COLO668 (cell line): ENCODE measurements at regions not wholly inside any gene's neighbourhood (a gene's known extent, or its start where the extent isn't known, plus 50 kb on each side); places are given as distances from the start of the nearest gene placed in this dataset.
"Not testable (repeated sequence)": the region's sequence is repeated elsewhere in the genome, so short reads cannot be mapped to it uniquely, and the experiment has no call there.

ENCODE experiments used
- DNase-seq: peaks from one replicate; lab custom pipeline; 2025; ENCODE audit not compliant: unreplicated experiment; lab: John Stamatoyannopoulos, UW

DNA sequence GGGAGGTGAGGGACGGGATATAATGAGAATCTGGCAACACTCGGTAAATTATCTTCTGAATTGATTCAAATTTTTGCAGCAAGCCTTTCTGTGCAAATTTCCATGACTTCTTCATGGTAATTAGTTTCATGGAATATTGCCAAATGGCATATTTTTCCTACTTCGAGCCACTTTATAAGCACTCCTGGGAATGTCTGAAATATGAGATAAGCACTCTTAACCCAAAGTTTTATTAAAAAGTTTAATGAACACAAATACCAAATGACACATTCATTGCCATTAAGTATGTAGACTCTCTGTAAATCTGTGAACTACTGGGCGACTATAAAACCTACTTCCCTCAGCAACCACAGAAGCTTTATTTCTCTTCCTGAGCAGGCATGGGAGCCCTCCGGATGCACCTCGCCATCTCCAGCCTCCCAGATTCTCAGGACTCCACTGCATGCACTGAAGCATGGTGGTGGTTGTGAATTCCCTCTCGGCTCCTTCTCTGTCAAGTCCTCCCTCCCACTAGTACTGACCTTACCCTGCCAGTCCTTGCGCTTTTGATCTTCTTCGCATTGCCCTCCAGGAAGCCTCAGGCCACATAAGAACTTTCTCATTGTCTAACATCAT lies 154.4 kb upstream of the RPL34 start:
- no peak for DNase-seq

DNA sequence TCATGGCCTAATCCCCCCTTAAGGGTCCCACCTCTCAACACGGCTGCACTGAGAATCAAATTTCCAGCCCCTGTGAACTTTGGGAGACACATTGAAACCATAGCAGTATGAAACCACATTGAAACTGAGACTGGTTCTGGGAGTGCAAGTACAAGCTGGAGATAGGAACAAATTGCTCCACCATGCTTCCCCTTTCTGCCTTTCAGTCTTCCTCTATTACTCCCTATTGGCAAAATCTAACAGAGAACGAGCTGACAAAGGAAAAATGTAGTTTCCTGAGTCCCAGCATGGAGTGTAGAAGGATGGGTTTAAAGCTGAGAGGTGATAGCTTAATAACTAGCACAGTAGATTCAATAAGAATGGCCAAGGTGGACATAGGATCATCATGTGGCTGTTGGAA lies 161.7 kb upstream of the RPL34 start:
- DNase-seq: no peak

DNA sequence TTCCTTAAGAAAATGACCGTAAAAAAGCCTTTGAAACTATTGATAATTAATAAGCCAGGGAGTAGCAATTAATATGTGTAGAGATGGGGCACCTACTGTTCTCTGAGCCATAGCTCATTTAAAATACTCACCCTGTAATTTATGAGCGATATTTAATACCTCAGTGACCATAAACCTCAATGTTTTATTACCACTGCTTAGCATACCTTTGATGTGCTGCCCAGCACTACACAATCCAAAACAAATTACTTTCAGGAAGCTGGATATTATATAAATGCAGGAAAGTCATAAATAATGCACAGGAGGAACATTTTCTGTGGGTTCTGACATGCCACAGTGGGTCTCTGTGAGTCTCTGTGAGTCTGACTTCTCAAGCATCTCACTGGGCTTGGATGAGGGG lies 166.1 kb upstream of the RPL34 start:
- no peak for DNase-seq

DNA sequence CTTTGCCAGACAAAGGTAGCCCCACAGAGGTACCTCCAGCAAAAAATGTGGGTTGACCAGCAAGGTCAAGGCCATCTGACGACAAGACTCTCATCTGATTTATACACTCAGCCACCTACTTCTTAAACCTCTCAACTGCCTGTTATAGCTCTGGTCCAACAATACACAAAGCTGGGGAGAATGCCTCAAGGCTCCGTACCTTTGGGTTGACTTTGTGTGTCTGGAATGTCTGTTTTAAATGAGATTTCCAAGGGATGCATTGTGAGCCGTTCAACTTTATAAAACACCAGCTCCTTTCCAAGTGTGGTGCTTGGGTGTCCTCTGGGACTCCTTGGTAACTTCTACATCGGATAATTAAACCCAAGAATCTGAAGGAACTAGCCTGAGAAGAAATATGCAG lies 167.0 kb upstream of the RPL34 start:
- DNase-seq: no peak

DNA sequence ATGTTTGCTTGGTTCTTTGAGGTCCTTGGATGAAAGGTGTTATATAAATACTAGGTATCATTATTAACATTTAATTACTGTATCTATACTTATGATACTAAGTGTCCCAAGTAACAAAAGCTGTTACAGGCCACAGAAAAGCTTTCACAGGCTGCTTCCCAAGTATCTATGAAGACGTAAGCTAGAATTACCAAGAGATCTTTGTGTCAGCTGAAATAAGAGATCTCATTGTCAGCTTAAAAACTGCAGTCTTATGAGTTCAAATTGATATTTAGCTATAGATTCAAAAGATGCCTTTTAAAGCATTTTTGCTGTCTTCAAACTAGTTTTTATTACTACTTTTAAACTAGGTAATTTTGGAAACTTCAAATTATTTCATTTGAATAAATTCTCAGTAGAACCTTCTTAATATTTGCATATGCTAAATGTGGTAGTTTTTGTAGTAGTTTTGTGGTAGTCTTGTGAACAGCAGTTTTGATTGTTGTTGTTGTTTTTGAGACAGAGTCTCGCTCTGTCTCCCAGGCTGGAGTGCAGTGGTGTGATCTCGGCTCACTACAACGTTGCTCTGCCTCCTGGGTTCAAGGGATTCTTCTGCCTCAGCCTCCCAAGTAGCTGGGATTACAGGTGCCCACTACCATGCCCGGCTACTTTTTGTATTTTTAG lies 170.0 kb upstream of the RPL34 start:
- DNase-seq: no peak

DNA sequence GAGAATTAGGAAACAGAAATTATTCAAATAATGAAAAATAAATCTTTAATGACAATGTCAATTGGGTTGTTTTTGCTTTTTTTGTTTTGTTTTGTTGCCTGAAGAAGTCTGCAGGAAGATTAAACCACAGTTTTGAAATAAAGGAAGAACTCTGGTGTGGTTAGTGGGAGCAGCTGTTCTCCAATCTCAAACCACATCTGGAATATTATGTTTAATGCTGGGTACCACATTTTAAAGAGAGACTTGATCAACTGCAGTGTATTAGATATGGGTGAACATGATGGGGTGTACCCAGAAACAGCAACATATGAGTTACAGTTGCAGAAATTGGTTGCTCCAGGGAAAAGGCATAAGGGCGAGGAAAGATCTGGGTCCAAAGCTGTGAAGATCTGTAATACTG lies 171.2 kb upstream of the RPL34 start:
- no peak for DNase-seq

DNA sequence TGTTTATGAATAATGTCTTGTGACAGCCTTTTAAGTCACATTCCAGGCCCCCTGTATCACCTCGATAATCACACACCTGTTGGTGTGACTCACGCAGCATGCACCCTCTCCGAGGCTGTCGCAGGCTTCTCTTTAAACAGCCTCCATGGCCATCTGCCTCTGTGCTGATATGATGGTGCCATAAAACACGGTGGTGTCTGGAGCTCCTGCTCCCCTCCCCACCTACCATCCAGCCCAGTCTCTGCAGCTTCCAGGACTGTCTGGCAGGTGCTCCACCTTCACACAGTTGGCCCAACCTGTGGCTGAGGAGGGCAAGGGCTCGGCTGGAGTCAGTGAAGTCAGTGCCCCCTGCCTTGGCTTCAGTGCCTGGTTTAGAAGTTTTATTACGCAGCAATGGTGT lies 173.8 kb upstream of the RPL34 start:
- peak; percentile 6 for DNase-seq

DNA sequence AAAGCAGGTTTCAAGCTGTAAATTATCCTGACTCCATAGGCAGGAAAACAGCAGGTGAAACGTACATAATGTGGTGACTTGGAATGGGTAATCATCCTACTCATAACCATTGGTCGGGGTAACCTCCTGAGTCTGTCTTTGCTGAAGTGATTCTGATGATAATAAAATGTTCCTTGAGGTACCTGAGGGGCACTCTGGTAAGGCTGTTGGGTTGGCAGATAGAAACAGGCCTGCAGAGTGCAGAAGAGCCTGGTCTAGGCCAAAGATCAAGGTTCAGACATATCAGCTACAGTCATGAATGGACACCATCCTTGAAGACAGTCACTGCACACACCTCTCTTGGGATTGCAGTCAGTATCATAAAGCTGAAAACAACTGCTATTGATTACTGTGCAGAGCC lies 174.7 kb upstream of the RPL34 start:
- DNase-seq: no peak

DNA sequence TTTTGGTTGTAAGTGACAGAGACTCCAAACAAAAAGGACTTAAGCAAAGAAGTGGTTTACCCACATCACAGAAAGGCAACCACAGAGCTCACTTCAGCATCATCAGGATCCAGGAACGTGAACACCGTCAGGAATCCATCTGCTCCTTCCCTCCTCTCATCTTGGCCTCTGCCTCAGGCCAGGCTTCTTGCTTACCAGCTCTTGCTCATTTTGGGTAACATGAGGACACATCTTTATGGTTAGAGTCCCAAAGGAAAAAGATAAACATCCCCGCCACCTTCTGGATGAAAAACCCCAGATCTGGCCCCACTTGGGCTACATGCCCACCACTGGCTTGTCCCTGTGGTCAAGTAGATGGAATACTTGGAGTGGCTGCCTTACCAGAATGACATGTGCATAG lies 176.8 kb upstream of the RPL34 start:
- DNase-seq: no peak

DNA sequence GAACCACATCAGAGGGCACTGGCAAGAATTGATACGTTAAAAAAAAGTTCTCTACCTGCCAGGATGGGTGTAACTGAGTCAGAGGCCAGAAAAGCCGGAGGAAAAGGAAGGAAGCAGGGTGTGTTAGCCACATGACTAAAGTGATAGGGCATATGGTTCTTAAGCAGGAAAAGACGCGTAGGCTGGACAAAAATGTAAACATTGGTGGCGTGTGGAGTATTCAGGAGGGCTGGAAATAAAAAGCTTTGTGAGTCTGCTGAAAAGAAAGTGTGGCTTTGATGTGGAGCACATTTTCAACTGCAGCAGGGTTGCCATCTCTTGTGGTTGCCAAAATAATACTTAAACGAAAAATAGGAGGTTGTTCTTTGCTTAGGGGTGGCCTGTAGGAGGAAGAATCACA lies 186.5 kb upstream of the RPL34 start:
- no peak for DNase-seq

DNA sequence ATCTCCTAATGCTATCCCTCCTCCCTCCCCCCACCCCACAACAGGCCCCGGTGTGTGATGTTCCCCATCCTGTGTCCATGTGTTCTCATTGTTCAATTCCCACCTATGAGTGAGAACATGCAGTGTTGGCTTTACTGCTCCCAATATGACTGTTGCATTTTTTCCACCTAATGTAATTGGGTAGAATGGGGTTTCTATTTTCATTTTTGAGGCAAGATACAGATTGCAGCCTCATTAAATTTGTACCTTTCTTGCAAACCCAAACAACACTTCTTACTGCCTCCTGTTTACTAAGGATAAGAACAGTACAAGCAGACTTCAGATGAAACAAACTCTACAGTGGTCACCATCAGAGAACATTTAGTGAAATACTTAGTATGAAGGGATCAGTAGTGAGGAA lies 187.0 kb upstream of the RPL34 start:
- DNase-seq: not testable (repeated sequence)

DNA sequence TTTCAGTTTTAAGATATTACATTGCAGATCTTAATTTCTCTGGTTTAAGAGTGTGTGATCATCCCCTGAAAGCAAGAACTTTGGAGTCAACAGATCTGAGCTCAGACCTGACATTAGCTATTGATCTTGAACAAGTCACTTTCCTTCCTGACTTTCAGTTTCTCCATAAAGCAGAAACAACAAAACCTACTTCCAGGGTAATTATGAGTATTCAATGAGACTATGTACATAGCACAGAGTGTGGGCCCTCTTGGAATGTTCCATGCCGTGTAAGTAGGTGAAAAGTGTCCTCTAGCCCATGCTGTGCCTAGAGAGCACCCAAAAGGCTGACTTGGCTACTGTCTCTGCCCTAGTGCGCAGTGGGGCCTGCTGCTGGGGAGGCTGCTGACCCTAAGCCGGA lies 188.0 kb upstream of the RPL34 start:
- DNase-seq: no peak

DNA sequence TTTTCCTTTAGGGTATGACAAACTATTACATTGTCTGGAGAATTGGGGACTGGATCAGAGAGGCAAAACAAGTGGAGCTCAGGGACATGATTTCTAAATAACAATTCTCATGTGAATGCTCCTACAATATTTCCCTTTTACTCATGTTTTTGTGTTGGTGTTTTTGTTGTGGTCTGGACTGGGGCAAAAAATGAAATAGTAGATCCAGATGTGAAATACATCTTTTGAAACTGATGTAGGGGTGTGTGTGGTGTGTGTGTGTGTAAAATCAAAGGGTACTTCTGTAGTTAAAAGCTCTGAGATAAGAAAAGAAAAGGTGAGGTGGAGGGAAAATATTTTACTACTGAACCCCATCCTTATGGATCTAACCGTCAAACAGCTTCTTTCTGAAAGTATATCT lies 188.4 kb upstream of the RPL34 start:
- no peak for DNase-seq

DNA sequence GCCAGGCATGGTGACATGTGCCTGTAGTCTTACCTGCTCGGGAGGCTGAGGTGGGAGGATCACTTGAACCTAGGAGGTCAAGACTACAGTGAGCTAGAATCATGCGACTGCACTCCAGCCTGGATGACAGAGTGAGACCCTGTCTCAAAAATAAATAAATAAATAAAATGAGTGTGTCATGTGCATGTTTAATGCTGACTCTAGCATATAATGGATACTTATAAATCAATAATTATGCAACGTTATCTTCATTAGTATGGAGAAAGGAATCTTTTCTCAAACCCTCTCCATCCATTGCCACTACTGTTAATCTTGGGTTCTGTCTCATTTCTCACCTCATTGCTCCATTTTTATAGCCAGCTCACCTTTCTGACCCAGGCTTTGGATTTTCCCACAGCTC lies 189.5 kb upstream of the RPL34 start:
- no peak for DNase-seq

DNA sequence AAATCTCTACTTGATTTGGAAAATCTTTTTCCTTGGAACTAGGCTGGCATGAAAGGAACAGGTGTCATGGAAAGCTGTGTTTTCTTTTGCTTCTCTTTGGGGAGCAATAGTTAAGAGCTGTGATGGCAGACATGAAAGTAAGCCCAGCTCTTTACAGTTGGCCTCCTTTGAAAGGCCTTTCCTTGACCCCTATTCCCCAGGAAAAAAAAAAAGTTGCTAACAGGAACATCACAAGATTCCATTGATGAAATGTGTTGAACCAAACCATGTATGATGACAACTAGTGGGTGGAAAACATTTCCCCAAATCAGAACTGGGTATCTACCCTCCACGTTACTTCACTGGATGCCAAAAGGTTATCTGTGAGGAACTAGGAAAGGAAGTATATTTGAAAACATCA lies 190.7 kb upstream of the RPL34 start:
- DNase-seq: no peak

DNA sequence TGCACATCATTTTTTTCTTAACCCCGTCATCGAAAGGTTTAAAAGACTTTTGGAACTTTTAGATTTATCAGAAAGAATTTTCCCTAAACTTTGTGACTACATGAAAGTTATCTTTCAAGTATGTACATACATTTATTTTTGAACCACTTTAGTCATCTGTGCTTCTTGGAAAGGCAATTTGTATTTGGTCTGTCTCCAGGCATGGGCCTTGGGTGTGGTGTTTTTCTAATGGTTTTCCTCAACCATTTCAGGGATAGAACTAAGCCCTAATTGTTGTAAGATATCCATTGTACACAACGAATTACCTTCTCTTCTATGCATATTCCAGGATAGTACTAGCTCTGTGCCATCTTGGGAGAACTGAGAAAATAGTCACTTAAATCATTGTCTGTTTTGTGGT lies 191.5 kb upstream of the RPL34 start:
- no peak for DNase-seq

DNA sequence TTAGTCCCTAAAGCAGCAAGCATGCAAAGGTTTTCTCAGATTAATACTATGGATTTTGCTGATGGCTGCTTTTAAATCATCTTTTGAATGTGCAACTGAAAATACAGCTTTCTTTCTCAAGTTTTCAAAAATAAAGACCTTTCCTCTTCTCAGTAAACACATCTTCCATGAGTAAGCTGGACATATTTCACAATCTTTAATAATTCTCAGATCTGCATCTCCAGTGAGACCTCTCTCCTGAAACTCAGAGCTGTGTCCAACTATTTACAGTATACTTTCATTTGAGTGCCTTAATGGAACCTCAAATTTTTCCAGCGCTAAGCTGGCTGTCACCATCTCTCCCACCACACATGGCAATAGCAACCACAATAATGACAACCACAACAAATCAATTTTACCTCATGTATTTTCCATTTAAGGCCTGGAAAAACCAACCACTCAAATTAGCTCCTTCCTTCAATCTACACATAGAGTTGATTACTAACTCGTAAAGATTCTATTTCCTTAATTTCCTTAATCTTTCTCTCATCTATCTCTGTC lies 192.4 kb upstream of the RPL34 start:
- no peak for DNase-seq

DNA sequence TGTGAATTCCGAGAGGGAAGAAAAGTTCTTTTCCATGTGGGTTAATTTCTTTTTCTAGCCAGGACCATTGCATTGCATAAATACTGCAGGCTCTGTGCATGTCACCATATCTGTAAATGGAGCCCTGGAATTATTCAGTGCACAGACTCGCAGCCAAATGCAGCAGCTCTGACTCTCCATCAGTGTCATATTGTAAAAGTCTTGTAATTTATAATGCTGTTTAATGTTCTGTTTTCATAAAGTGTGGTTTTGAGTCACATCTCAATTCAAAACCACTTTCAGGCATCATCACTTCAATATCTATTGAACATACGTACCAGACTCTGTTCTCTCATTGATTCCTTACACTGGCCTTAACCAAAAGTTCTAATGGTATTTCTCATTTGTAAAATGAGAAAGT lies 193.9 kb upstream of the RPL34 start:
- DNase-seq: no peak

DNA sequence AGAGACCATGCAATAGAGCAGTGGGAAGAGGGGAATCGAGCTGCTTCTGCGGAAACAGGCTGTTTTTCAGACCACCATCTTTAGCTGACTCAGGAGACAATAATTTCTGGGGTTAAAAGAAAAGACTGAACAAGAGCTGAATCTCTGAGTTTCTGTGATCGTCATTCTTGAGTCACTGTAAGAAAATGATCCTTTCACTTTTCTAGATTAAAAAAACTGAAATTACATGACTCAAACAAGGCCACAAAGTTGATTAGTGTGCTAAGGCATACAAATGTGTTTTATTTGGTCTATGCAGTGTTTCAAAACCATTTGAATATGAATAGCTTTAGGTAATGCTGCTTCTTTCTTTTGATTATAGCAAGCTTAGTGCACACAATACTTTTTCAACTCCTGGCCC lies 194.4 kb upstream of the RPL34 start:
- DNase-seq: no peak

DNA sequence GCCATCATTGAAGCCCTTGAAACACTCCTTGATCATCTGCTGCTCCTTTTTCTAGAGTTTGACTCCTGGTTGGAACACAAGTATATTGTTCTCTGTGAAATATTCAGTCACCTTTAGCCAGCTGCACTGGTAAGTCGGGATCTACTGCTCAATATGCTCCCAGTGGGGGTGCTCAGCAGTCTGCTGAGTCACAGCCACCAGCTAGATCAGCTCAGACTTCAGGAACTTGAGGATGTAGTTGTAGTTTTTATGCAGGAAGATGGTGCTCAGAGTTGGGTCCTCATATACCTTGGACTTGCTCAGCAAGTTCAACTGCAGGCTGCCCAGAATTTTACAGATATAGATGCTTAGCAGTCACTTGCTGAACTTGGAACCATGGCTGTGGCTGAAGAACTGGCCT lies 202.5 kb upstream of the RPL34 start:
- DNase-seq: no peak

DNA sequence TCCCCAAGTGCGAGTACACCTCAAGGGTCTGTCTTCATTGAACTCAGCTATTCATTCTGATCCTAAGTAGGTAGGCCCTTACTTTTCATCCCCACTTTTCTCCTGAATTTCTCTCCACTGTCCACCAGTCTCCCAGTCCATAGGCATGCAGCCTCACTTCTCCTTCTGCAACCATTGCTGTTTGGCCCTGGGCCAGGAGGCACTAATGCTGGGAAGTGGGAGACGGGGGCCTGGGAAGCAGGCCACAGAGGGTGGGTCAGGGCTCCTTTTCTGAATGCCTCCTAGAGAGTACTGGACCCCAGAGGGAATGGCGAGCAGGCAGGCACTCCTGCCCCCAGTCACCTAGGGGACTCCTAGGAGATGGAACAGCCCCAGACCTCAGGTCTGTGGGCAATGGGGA lies 203.5 kb upstream of the RPL34 start:
- no peak for DNase-seq

DNA sequence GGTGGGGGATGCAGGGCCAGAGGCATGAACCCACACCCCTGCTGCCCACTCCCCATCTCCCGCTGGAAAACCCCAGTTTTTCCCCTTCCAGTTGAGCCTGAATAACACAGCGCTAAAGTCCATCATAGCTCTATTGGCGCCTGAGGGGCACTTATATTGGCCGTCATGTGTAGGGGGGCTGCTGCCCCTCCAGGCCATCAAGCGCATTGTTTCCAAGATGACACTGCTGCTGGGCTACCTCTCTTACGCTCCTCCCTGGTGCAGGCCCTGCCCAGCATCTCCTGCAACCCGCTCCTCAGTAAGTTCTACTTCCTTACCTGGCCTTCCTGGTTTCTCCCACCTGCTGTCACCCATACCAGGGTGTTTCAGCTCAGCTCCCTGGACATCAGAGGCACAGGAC lies 205.0 kb upstream of the RPL34 start:
- no peak for DNase-seq

DNA sequence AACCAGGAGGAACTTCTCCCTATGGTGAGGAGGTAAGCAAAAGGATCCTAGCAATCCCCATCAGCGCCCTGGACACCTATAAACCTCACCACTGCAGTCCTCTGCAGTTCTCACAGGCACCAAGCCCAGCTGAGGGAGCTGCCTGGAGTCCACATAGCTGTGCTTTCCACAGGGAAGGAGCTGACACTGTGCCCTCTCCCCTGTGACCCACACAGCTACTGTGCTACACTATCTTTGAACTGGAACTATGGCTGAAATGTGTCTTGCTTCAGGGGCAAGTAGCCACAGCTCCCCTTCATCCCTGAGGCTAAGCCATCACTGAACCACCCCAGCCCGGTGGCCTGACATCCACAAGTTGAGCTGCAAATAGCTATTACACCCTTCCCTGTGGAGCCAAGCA lies 208.5 kb upstream of the RPL34 start:
- no peak for DNase-seq
